Fibroblast of skin of back (primary cell): ENCODE measurements at regions not wholly inside any gene's neighbourhood (a gene's known extent, or its start where the extent isn't known, plus 50 kb on each side); places are given as distances from the start of the nearest gene placed in this dataset.

Experiments used
- DNase-seq: peaks from one replicate; pipeline ENCODE4 v3.0.0-alpha.2; 2013

GRCh38 chr4:53810643-53811042, 219.4 kb upstream of the LNX1 start:
- no peak for DNase-seq

- no peak for DNase-seq
These were observed 218.5 kb upstream of the LNX1 start for GRCh38 chr4:53809816-53810215.

- no peak for DNase-seq
These were observed 214.0 kb upstream of the LNX1 start for GRCh38 chr4:53805291-53805690.

GRCh38 chr4:53804719-53805118, 213.4 kb upstream of the LNX1 start:
- DNase-seq = no peak

GRCh38 chr4:53802500-53802899, 211.2 kb upstream of the LNX1 start:
- DNase-seq = no peak

GRCh38 chr4:53801373-53801772, 210.1 kb upstream of the LNX1 start:
- no peak for DNase-seq

- no peak for DNase-seq
These were observed 209.5 kb upstream of the LNX1 start for GRCh38 chr4:53800741-53801140.

GRCh38 chr4:53793096-53793495, 201.8 kb upstream of the LNX1 start:
- no peak for DNase-seq

GRCh38 chr4:53790286-53790685, 199.0 kb upstream of the LNX1 start:
- DNase-seq = no peak

- no peak for DNase-seq
These were observed 197.3 kb upstream of the LNX1 start for GRCh38 chr4:53788621-53789020.

- DNase-seq = no peak
These were observed 196.7 kb upstream of the LNX1 start for GRCh38 chr4:53788011-53788410.

- DNase-seq = peak; percentile 17
These were observed 195.3 kb upstream of the LNX1 start for GRCh38 chr4:53786632-53787031.

GRCh38 chr4:53785996-53786395, 194.7 kb upstream of the LNX1 start:
- no peak for DNase-seq

- DNase-seq = no peak
These were observed 192.8 kb upstream of the LNX1 start for GRCh38 chr4:53784112-53784511.

- DNase-seq = no peak
These were observed 192.0 kb upstream of the LNX1 start for GRCh38 chr4:53783208-53783859.

- no peak for DNase-seq
These were observed 191.2 kb upstream of the LNX1 start for GRCh38 chr4:53782458-53782845.

GRCh38 chr4:53781629-53782457, 190.6 kb upstream of the LNX1 start:
- peak; percentile 77 for DNase-seq

GRCh38 chr4:53780736-53781400, 189.6 kb upstream of the LNX1 start:
- DNase-seq = peak; percentile 45

GRCh38 chr4:53779025-53779424, 187.7 kb upstream of the LNX1 start:
- peak; percentile 19 for DNase-seq

- DNase-seq = no peak
These were observed 186.9 kb upstream of the LNX1 start for GRCh38 chr4:53778155-53778554.

- peak; percentile 53 for DNase-seq
These were observed 186.1 kb upstream of the LNX1 start for GRCh38 chr4:53777244-53777984.

GRCh38 chr4:53776141-53776540, 184.9 kb upstream of the LNX1 start:
- DNase-seq = no peak

GRCh38 chr4:53775381-53775780, 184.1 kb upstream of the LNX1 start:
- DNase-seq = no peak
